ENCODE measurements at regions not wholly inside any gene's neighbourhood (a gene's known extent, or its start where the extent isn't known, plus 50 kb on each side); places are given as distances from the start of the nearest gene placed in this dataset.

DNA sequence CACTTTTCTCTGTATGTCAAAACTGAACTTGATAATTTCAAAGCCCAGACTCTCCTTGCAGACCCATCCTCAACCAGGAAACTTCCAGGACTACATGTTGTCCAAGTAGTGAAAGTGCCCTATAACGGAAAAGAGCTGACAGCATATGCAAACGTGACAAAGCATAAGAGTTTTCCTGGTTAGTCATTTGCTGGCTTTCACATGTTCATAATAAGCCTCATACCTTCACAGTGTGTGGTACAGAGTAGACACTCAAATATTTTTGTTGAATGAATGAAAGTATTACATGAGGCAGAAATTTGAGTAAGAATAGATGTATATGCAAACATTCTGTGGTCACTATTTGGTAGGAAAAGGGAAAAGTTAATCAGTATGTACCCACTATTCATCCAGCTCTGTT is 473.3 kb downstream of the MRPL39 start:
- TF ChIP-seq, protein P1, sequence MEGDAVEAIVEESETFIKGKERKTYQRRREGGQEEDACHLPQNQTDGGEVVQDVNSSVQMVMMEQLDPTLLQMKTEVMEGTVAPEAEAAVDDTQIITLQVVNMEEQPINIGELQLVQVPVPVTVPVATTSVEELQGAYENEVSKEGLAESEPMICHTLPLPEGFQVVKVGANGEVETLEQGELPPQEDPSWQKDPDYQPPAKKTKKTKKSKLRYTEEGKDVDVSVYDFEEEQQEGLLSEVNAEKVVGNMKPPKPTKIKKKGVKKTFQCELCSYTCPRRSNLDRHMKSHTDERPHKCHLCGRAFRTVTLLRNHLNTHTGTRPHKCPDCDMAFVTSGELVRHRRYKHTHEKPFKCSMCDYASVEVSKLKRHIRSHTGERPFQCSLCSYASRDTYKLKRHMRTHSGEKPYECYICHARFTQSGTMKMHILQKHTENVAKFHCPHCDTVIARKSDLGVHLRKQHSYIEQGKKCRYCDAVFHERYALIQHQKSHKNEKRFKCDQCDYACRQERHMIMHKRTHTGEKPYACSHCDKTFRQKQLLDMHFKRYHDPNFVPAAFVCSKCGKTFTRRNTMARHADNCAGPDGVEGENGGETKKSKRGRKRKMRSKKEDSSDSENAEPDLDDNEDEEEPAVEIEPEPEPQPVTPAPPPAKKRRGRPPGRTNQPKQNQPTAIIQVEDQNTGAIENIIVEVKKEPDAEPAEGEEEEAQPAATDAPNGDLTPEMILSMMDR (IDR thresholded peaks at IDR 0.05): no peak
- no peak for TF ChIP-seq POLR2A (IDR thresholded peaks at IDR 0.05)

All from lower leg skin (tissue), 3 donors.